D721Med (cell line): ENCODE measurements at regions not wholly inside any gene's neighbourhood (a gene's known extent, or its start where the extent isn't known, plus 50 kb on each side); places are given as distances from the start of the nearest gene placed in this dataset.
"Not testable (repeated sequence)": the region's sequence is repeated elsewhere in the genome, so short reads cannot be mapped to it uniquely, and the experiment has no call there.

Source experiments
- DNase-seq: peaks from one replicate; pipeline ENCODE4 v3.0.0; 2011; ENCODE audit warnings: low spot score; ENCODE audit not compliant: insufficient read length
- FAIRE-seq: peaks from 2 replicates; lab custom pipeline; 2011; peaks lifted over from hg19 to GRCh38; lab: Jason Lieb, UNC

DNA sequence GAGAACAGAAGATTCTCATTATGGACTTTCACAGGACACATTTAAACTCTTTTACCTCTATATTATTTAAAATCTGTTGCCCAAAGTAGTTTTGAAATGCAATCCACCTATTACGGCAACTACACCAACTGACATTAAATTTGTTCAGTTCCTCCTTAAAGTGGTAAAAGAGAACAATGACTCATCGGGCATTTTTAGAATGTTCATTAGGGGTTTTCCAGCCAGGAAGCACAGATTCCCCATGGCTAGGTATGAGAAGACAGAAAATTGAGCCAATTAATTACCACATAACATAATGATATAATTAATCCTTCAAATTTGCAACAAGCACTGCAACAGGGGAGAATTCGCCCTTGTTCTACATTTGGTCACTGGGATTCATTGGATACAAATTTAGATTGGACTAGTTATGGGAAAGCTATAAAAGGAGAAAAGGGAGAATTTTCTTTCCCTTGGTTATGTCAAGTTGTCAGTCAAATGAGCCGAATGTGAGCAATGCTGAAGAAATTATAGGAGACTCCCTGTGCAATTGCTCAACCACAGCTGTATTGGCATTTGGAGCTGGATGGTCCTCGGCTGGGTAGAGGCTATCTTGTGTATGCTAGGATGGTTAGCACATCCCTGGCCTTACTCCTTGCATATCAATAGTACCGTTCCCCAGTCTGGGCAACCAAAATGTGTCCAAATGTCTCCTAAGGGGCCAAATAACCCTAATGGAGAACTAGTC, 1549.8 kb downstream of the CDY2B start:
- DNase-seq, FAIRE-seq: not testable (repeated sequence)

GRCh38 chrY:16329135-16329820, 1550.7 kb downstream of the CDY2B start:
- not testable (repeated sequence) for DNase-seq, FAIRE-seq
